ENCODE measurements at regions not wholly inside any gene's neighbourhood (a gene's known extent, or its start where the extent isn't known, plus 50 kb on each side); places are given as distances from the start of the nearest gene placed in this dataset.

DNA sequence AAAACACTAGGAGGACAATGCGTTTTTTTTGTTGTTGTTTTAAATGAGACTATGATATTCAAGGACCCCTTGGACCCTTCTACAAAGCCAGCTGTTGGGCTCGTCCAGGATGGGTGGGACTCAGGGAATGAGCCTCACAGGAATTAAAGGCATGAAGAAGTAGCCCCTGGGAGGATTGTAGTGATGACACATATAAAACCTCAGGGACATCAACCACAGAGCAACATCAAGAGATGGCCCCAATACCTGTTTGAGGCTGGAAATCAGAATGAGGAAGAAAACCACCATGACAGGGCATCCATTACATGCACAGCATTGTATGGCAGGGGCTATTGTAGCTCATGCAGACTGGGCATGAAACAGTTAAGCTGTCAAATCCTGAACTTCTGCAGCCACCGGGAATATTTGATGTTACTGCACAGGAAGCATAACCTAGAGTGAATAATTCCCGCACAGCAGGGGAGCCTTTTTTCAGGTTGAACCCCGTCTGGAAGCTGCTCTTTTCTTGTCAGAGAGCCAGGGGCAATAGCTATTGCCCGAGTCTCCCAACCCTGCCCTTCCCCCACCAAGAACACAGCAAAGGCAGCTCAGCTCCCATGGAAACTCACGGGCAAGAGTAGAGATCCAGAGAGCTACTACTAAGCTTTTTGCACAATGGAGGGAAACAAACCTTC is 140.2 kb upstream of the FGGY start:
- no peak for DNase-seq (ENCODE audit: low spot score in 2 of 2)
- Histone ChIP-seq H3K27me3 (no peaks in the 10 kb centered on the region), H3K36me3 (no peaks in the 10 kb centered on the region), H3K4me3 (no peak overlapping the region), H3K4me1 (peaks cover 0 to 23% (median 1%) of the 10 kb centered on the region in 4 donors), H3K9me3 (peaks cover 0 to 10% (median 2%) of the 10 kb centered on the region in 4 donors), H3K27ac (no peak overlapping the region)
- 16 to 18% methylated on average over 7 of the region's 7 CpGs for WGBS, 2 donors
- TF ChIP-seq, protein P1, sequence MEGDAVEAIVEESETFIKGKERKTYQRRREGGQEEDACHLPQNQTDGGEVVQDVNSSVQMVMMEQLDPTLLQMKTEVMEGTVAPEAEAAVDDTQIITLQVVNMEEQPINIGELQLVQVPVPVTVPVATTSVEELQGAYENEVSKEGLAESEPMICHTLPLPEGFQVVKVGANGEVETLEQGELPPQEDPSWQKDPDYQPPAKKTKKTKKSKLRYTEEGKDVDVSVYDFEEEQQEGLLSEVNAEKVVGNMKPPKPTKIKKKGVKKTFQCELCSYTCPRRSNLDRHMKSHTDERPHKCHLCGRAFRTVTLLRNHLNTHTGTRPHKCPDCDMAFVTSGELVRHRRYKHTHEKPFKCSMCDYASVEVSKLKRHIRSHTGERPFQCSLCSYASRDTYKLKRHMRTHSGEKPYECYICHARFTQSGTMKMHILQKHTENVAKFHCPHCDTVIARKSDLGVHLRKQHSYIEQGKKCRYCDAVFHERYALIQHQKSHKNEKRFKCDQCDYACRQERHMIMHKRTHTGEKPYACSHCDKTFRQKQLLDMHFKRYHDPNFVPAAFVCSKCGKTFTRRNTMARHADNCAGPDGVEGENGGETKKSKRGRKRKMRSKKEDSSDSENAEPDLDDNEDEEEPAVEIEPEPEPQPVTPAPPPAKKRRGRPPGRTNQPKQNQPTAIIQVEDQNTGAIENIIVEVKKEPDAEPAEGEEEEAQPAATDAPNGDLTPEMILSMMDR (IDR thresholded peaks at IDR 0.05): no peak
- TF ChIP-seq POLR2A (IDR thresholded peaks at IDR 0.05): no peak
- no peak for TF ChIP-seq EP300 (IDR thresholded peaks at IDR 0.05)

DNA sequence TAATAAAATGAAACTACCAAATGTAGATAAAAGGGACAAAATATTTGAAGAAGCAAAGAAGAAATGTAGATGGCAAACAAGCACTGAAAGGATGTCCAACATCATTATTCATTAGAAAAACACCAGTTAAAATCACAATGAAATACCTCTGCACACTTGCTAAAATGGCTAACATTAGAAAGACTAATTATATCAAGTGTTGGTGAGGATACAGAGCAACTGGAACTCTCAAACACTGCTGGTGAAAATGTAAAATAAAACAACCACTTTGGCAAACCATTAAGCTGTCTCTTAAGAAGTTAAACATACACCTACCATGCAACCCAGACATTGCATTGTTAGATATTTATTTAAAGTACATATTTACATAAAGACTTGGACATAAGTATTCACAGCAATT is 138.6 kb upstream of the FGGY start:
- TF ChIP-seq, protein P1 (IDR thresholded peaks at IDR 0.05): no peak
- TF ChIP-seq POLR2A (IDR thresholded peaks at IDR 0.05) (no peak), EP300 (IDR thresholded peaks at IDR 0.05) (no peak)
- H3K36me3 ChIP-seq: no peaks in the 10 kb centered on the region
- H3K27ac ChIP-seq: no peak overlapping the region
- H3K4me1 ChIP-seq: peaks cover 0 to 18% (median 1%) of the 10 kb centered on the region in 4 donors
- H3K9me3 ChIP-seq: peaks cover 0 to 10% (median 2%) of the 10 kb centered on the region in 4 donors
- no peak for DNase-seq (ENCODE audit: low spot score in 2 of 2)
- H3K4me3 ChIP-seq: no peak overlapping the region
- no peaks in the 10 kb centered on the region for H3K27me3 ChIP-seq

DNA sequence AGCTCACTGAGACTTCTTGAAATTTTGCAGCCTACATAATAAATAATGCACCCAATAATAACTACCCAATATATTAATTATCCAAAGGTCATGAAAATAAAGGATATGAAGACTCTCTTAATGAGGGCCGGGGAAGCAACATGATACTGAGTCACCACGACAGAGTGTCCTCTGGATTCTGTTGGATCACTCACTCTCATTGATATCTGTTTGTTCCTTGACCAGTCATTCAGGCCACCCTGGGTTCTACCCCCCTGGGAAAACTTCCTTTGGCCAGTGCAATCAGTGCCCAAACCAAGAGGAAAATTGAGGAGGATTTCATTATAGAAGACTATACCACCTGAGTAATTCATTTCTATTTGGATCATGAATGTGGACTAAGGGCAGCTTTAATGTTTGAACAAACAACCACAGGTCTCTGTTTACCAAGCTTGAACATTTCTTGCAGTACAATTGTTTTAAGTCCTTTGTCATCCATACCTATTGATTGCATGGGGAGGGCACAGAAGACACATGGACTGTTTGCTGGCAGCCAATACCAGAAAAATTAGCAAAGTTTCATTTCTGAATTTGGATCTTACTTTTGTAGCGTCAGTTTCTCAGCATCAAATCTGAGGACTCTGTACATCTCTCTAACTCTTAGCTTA is 137.2 kb upstream of the FGGY start:
- H3K27ac ChIP-seq: no peak overlapping the region
- H3K4me1 ChIP-seq: peaks cover 0 to 22% (median 1%) of the 10 kb centered on the region in 4 donors
- no peak for TF ChIP-seq EP300 (IDR thresholded peaks at IDR 0.05)
- TF ChIP-seq, protein P1 (IDR thresholded peaks at IDR 0.05): no peak
- no peak for TF ChIP-seq POLR2A (IDR thresholded peaks at IDR 0.05)
- H3K9me3 ChIP-seq: peaks cover 0 to 10% (median 2%) of the 10 kb centered on the region in 4 donors
- 65 to 69% methylated on average over 3 of the region's 3 CpGs for WGBS, 2 donors
- no peaks in the 10 kb centered on the region for H3K27me3 ChIP-seq
- H3K4me3 ChIP-seq: no peak overlapping the region
- DNase-seq (ENCODE audit: low spot score in 2 of 2): no peak
- no peaks in the 10 kb centered on the region for H3K36me3 ChIP-seq

DNA sequence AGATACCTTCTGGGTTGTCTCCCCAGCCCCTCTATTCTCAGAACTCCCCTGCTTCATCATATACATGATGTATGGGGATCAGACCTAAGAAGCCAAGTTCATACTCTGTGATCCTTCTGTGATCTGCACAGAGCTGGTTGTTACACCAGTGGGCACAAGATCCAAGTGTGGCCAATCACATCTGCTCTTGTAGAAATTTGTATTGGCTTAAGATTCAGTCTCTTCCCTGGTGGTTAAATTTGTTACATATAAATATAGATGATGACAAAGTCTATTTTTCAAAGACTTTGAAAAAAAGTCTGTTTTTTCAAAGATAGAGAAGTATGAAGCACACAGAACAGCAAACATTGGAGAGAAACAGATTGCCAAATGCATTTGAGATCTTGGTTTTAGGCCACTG is 135.8 kb upstream of the FGGY start:
- Histone ChIP-seq H3K36me3 (no peaks in the 10 kb centered on the region), H3K4me1 (peaks cover 0 to 17% (median 1%) of the 10 kb centered on the region in 4 donors), H3K4me3 (no peak overlapping the region), H3K9me3 (peaks cover 0 to 10% (median 2%) of the 10 kb centered on the region in 4 donors), H3K27me3 (no peaks in the 10 kb centered on the region), H3K27ac (peak overlapping the region in 1 of 4 donors; percentile 2)
- no peak for DNase-seq (ENCODE audit: low spot score in 2 of 2)
- TF ChIP-seq EP300 (IDR thresholded peaks at IDR 0.05): no peak
- TF ChIP-seq, protein P1 (IDR thresholded peaks at IDR 0.05): no peak
- no peak for TF ChIP-seq POLR2A (IDR thresholded peaks at IDR 0.05)

- Histone ChIP-seq H3K27ac (no peak overlapping the region), H3K36me3 (no peaks in the 10 kb centered on the region), H3K4me3 (no peak overlapping the region), H3K4me1 (peaks cover 0 to 4% (median 0%) of the 10 kb centered on the region in 4 donors), H3K9me3 (peaks cover 0 to 10% (median 2%) of the 10 kb centered on the region in 4 donors), H3K27me3 (no peaks in the 10 kb centered on the region)
- no peak for DNase-seq (ENCODE audit: low spot score in 2 of 2)
- TF ChIP-seq, protein P1 (IDR thresholded peaks at IDR 0.05): no peak
- TF ChIP-seq EP300 (IDR thresholded peaks at IDR 0.05) (no peak), POLR2A (IDR thresholded peaks at IDR 0.05) (no peak)
- WGBS, 2 donors: 64 to 74% methylated on average over 1 of the region's 1 CpG
Measured at GRCh38 chr1:59162665-59163064, 134.2 kb upstream of the FGGY start.

Measured in tibial nerve (tissue), 4 donors.